ENCODE measurements at regions not wholly inside any gene's neighbourhood (a gene's known extent, or its start where the extent isn't known, plus 50 kb on each side); places are given as distances from the start of the nearest gene placed in this dataset.

DNA sequence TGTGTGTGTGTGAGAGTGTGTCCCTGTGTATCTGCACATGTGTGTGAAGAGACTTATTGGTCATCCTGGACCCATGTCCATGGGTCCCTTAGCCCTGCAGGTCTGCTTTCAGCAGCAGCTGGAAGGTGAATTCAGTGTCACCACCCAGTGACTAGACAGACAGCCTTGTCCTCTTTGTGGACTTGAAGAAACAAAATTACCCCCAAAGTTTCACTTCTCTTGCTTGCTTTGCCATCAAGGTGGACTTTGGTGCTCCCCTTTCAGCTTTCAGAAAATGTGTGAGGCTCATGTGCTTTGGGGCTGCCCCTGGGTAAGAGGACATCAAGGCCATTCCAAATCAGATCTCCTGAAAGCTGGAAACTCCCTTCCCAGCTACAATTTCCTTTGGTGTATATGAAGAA, 1063.8 kb downstream of the BCL11B start:
- H3K9me3 ChIP-seq (ENCODE audit: control insufficient read depth, insufficient read depth, low read depth, low read length), result no peaks in the 10 kb centered on the region

DNA sequence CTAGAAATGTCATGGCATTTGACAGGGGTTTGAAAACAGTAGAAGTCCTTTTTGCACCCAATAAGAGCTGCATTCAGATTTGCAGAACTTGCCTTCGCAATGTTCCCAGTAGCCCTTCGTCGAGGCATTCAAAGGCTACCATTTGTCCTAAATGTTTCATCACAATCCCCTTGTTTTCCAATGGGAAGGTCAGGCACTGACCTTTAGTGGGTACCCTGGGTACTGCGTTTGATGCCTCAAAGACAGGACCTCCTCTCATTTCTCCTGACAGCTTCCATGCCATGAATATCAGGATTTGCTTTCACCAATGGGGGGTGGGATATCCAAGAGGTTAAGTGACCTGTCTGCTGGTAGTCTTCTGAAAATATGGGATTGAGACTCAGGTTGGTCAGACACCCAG, 1063.1 kb downstream of the BCL11B start:
- ChIA-PET CTCF (no interaction called here), POLR2A (no interaction called here)
- H3K4me3 ChIP-seq (ENCODE audit: low read depth, low read length), result no peak overlapping the region
- no peaks in the 10 kb centered on the region for H3K4me1 ChIP-seq (ENCODE audit: control insufficient read depth, insufficient read depth, low read length)
- no peaks in the 10 kb centered on the region for H3K9me3 ChIP-seq (ENCODE audit: control insufficient read depth, insufficient read depth, low read depth, low read length)
- H3K36me3 ChIP-seq (ENCODE audit: control insufficient read depth in 2 of 2, insufficient read depth in 1 of 2, low read length in 2 of 2), result no peaks in the 10 kb centered on the region
- no peak overlapping the region for H3K27ac ChIP-seq (ENCODE audit: extremely low read depth, low read depth, low read length)
- TF ChIP-seq ZNF266 (tag by site-specific recombination; IDR thresholded peaks at IDR 0.05; ENCODE audit: low read depth) (no peak), EGR2 (tag by site-specific recombination; IDR thresholded peaks at IDR 0.05; ENCODE audit: low read depth) (no peak), ZNF629 (tag by site-specific recombination; IDR thresholded peaks at IDR 0.05) (no peak), KLF9 (tag by site-specific recombination; IDR thresholded peaks at IDR 0.05; ENCODE audit: low read depth) (no peak), MYNN (tag by site-specific recombination; IDR thresholded peaks at IDR 0.05; ENCODE audit: borderline replicate concordance) (no peak), ZNF596 (tag by site-specific recombination; IDR thresholded peaks at IDR 0.05) (no peak), ZNF677 (tag by site-specific recombination; IDR thresholded peaks at IDR 0.05) (no peak)
- TF ChIP-seq, protein P1, sequence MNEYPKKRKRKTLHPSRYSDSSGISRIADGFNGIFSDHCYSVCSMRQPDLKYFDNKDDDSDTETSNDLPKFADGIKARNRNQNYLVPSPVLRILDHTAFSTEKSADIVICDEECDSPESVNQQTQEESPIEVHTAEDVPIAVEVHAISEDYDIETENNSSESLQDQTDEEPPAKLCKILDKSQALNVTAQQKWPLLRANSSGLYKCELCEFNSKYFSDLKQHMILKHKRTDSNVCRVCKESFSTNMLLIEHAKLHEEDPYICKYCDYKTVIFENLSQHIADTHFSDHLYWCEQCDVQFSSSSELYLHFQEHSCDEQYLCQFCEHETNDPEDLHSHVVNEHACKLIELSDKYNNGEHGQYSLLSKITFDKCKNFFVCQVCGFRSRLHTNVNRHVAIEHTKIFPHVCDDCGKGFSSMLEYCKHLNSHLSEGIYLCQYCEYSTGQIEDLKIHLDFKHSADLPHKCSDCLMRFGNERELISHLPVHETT (tag by site-specific recombination; IDR thresholded peaks at IDR 0.05), result no peak
- TF ChIP-seq, protein P2, sequence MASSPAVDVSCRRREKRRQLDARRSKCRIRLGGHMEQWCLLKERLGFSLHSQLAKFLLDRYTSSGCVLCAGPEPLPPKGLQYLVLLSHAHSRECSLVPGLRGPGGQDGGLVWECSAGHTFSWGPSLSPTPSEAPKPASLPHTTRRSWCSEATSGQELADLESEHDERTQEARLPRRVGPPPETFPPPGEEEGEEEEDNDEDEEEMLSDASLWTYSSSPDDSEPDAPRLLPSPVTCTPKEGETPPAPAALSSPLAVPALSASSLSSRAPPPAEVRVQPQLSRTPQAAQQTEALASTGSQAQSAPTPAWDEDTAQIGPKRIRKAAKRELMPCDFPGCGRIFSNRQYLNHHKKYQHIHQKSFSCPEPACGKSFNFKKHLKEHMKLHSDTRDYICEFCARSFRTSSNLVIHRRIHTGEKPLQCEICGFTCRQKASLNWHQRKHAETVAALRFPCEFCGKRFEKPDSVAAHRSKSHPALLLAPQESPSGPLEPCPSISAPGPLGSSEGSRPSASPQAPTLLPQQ (tag by site-specific recombination; IDR thresholded peaks at IDR 0.05), result no peak

More for the DNA sequence above, 1063.8 kb downstream of the BCL11B start:
- no peak for TF ChIP-seq ZNF843 (tag by site-specific recombination; IDR thresholded peaks at IDR 0.05)
- TF ChIP-seq ZNF701 (tag by site-specific recombination; IDR thresholded peaks at IDR 0.05), result no peak
- TF ChIP-seq ZNF548 (tag by site-specific recombination; IDR thresholded peaks at IDR 0.05), result no peak
- TF ChIP-seq BCL11A (tag by site-specific recombination; IDR thresholded peaks at IDR 0.05; ENCODE audit: low read depth), result no peak
- TF ChIP-seq ZXDB (tag by site-specific recombination; IDR thresholded peaks at IDR 0.05), result no peak
- no peak for TF ChIP-seq ZNF792 (tag by site-specific recombination; IDR thresholded peaks at IDR 0.05)
- TF ChIP-seq ZBTB21 (tag by site-specific recombination; IDR thresholded peaks at IDR 0.05), result no peak
- no peak for TF ChIP-seq ZNF341 (tag by site-specific recombination; IDR thresholded peaks at IDR 0.05; ENCODE audit: low read depth)
- TF ChIP-seq, protein P3, sequence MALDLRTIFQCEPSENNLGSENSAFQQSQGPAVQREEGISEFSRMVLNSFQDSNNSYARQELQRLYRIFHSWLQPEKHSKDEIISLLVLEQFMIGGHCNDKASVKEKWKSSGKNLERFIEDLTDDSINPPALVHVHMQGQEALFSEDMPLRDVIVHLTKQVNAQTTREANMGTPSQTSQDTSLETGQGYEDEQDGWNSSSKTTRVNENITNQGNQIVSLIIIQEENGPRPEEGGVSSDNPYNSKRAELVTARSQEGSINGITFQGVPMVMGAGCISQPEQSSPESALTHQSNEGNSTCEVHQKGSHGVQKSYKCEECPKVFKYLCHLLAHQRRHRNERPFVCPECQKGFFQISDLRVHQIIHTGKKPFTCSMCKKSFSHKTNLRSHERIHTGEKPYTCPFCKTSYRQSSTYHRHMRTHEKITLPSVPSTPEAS (tag by site-specific recombination; IDR thresholded peaks at IDR 0.05), result no peak
- TF ChIP-seq ZSCAN23 (tag by site-specific recombination; IDR thresholded peaks at IDR 0.05), result no peak
- TF ChIP-seq ZNF138 (tag by site-specific recombination; IDR thresholded peaks at IDR 0.05; ENCODE audit: borderline replicate concordance), result no peak
- TF ChIP-seq ZNF16 (tag by site-specific recombination; IDR thresholded peaks at IDR 0.05; ENCODE audit: low read depth), result no peak
- TF ChIP-seq, protein P4, sequence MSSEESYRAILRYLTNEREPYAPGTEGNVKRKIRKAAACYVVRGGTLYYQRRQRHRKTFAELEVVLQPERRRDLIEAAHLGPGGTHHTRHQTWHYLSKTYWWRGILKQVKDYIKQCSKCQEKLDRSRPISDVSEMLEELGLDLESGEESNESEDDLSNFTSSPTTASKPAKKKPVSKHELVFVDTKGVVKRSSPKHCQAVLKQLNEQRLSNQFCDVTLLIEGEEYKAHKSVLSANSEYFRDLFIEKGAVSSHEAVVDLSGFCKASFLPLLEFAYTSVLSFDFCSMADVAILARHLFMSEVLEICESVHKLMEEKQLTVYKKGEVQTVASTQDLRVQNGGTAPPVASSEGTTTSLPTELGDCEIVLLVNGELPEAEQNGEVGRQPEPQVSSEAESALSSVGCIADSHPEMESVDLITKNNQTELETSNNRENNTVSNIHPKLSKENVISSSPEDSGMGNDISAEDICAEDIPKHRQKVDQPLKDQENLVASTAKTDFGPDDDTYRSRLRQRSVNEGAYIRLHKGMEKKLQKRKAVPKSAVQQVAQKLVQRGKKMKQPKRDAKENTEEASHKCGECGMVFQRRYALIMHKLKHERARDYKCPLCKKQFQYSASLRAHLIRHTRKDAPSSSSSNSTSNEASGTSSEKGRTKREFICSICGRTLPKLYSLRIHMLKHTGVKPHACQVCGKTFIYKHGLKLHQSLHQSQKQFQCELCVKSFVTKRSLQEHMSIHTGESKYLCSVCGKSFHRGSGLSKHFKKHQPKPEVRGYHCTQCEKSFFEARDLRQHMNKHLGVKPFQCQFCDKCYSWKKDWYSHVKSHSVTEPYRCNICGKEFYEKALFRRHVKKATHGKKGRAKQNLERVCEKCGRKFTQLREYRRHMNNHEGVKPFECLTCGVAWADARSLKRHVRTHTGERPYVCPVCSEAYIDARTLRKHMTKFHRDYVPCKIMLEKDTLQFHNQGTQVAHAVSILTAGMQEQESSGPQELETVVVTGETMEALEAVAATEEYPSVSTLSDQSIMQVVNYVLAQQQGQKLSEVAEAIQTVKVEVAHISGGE (tag by site-specific recombination; conservative IDR thresholded peaks at IDR 0.05; ENCODE audit: low read depth), result no peak
- TF ChIP-seq ZNF610 (tag by site-specific recombination; IDR thresholded peaks at IDR 0.05; ENCODE audit: borderline replicate concordance), result no peak
- TF ChIP-seq ZFP69B (tag by site-specific recombination; IDR thresholded peaks at IDR 0.05), result no peak
- no peak for TF ChIP-seq KLF7 (tag by site-specific recombination; IDR thresholded peaks at IDR 0.05; ENCODE audit: borderline replicate concordance)
- TF ChIP-seq ZNF555 (tag by site-specific recombination; conservative IDR thresholded peaks at IDR 0.05), result no peak
- TF ChIP-seq, protein P5, sequence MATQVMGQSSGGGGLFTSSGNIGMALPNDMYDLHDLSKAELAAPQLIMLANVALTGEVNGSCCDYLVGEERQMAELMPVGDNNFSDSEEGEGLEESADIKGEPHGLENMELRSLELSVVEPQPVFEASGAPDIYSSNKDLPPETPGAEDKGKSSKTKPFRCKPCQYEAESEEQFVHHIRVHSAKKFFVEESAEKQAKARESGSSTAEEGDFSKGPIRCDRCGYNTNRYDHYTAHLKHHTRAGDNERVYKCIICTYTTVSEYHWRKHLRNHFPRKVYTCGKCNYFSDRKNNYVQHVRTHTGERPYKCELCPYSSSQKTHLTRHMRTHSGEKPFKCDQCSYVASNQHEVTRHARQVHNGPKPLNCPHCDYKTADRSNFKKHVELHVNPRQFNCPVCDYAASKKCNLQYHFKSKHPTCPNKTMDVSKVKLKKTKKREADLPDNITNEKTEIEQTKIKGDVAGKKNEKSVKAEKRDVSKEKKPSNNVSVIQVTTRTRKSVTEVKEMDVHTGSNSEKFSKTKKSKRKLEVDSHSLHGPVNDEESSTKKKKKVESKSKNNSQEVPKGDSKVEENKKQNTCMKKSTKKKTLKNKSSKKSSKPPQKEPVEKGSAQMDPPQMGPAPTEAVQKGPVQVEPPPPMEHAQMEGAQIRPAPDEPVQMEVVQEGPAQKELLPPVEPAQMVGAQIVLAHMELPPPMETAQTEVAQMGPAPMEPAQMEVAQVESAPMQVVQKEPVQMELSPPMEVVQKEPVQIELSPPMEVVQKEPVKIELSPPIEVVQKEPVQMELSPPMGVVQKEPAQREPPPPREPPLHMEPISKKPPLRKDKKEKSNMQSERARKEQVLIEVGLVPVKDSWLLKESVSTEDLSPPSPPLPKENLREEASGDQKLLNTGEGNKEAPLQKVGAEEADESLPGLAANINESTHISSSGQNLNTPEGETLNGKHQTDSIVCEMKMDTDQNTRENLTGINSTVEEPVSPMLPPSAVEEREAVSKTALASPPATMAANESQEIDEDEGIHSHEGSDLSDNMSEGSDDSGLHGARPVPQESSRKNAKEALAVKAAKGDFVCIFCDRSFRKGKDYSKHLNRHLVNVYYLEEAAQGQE (tag by site-specific recombination; IDR thresholded peaks at IDR 0.05), result no peak
- TF ChIP-seq ZNF768 (tag by site-specific recombination; IDR thresholded peaks at IDR 0.05), result no peak
- no peak for TF ChIP-seq ZNF529 (tag by site-specific recombination; IDR thresholded peaks at IDR 0.05; ENCODE audit: insufficient replicate concordance)
- Histone ChIP-seq H3K4me3 (ENCODE audit: low read depth, low read length) (no peak overlapping the region), H3K36me3 (ENCODE audit: control insufficient read depth in 2 of 2, insufficient read depth in 1 of 2, low read length in 2 of 2) (no peaks in the 10 kb centered on the region), H3K27ac (ENCODE audit: extremely low read depth, low read depth, low read length) (no peak overlapping the region), H3K4me1 (ENCODE audit: control insufficient read depth, insufficient read depth, low read length) (no peaks in the 10 kb centered on the region)
- POLR2A ChIA-PET, result no interaction called here
- CTCF ChIA-PET, result no interaction called here
